Left kidney (tissue), 1 donor: ENCODE measurements at regions not wholly inside any gene's neighbourhood (a gene's known extent, or its start where the extent isn't known, plus 50 kb on each side); places are given as distances from the start of the nearest gene placed in this dataset.
"Not testable (repeated sequence)": the region's sequence is repeated elsewhere in the genome, so short reads cannot be mapped to it uniquely, and the experiment has no call there.

Source experiments
- DNase-seq: peaks from one replicate; pipeline ENCODE4 v3.0.0-alpha.2; 2013

GRCh38 chr13:65677906-65678305 is 1552.2 kb downstream of the PCDH9 start:
- no peak for DNase-seq

GRCh38 chr13:65675383-65675782 is 1554.8 kb downstream of the PCDH9 start:
- not testable (repeated sequence) for DNase-seq

- DNase-seq = no peak
These were observed 1560.0 kb downstream of the PCDH9 start for GRCh38 chr13:65670014-65670625.

GRCh38 chr13:65660731-65661130 is 1569.4 kb downstream of the PCDH9 start:
- DNase-seq = no peak

GRCh38 chr13:65656740-65657329 is 1573.3 kb downstream of the PCDH9 start:
- DNase-seq = no peak

- DNase-seq = no peak
These were observed 1576.5 kb downstream of the PCDH9 start for GRCh38 chr13:65653613-65654012.

- DNase-seq = no peak
These were observed 1579.8 kb downstream of the PCDH9 start for GRCh38 chr13:65650321-65650720.

GRCh38 chr13:65642996-65643395 is 1587.1 kb downstream of the PCDH9 start:
- no peak for DNase-seq

- no peak for DNase-seq
These were observed 1587.8 kb downstream of the PCDH9 start for GRCh38 chr13:65642301-65642700.

- DNase-seq = no peak
These were observed 1591.5 kb downstream of the PCDH9 start for GRCh38 chr13:65638572-65639168.

- DNase-seq = no peak
These were observed 1596.3 kb downstream of the PCDH9 start for GRCh38 chr13:65633806-65634205.

- DNase-seq = no peak
These were observed 1599.1 kb downstream of the PCDH9 start for GRCh38 chr13:65631078-65631477.

GRCh38 chr13:65629926-65630325 is 1600.2 kb downstream of the PCDH9 start:
- no peak for DNase-seq

GRCh38 chr13:65623148-65623547 is 1607.0 kb downstream of the PCDH9 start:
- DNase-seq = no peak

- no peak for DNase-seq
These were observed 1614.6 kb downstream of the PCDH9 start for GRCh38 chr13:65615506-65615905.

- no peak for DNase-seq
These were observed 1617.1 kb downstream of the PCDH9 start for GRCh38 chr13:65613004-65613403.

- no peak for DNase-seq
These were observed 1620.8 kb downstream of the PCDH9 start for GRCh38 chr13:65609350-65609749.

- DNase-seq = no peak
These were observed 1623.5 kb downstream of the PCDH9 start for GRCh38 chr13:65606622-65607021.

GRCh38 chr13:65605396-65605795 is 1624.7 kb downstream of the PCDH9 start:
- DNase-seq = no peak

- DNase-seq = no peak
These were observed 1627.0 kb downstream of the PCDH9 start for GRCh38 chr13:65603160-65603559.

- no peak for DNase-seq
These were observed 1628.3 kb downstream of the PCDH9 start for GRCh38 chr13:65601855-65602254.

GRCh38 chr13:65600702-65601101 is 1629.4 kb downstream of the PCDH9 start:
- no peak for DNase-seq

GRCh38 chr13:65597839-65598818 is 1632.0 kb downstream of the PCDH9 start:
- DNase-seq = no peak
